Activated CD8-positive, alpha-beta T cell treated with anti-CD3 and anti-CD28 coated beads for 36 hours (primary cell): ENCODE measurements at regions not wholly inside any gene's neighbourhood (a gene's known extent, or its start where the extent isn't known, plus 50 kb on each side); places are given as distances from the start of the nearest gene placed in this dataset.
"Not testable (repeated sequence)": the region's sequence is repeated elsewhere in the genome, so short reads cannot be mapped to it uniquely, and the experiment has no call there.

Source experiments
- ATAC-seq: fragments of 200-7000 bp; cut with Tn5 transposase; one replicate; pipeline ENCODE4 v1.10.0; 2021; ENCODE audit warnings: mild to moderate bottlenecking, moderate library complexity
- CTCF ChIA-PET: fragments of 350-600 bp; sonication (Branson Sonifier 250); formaldehyde crosslinking; loops from one replicate; lab custom pipeline; 2021; ENCODE audit warnings: antibody characterized with exemption; lab: Charles Lee
- POLR2A ChIA-PET: fragments of 350-600 bp; sonication (Branson Sonifier 250); formaldehyde crosslinking; loops from one replicate; lab custom pipeline; 2021; ENCODE audit warnings: antibody characterized with exemption; lab: Charles Lee
- DNase-seq: peaks from one replicate; pipeline ENCODE4 v3.0.0-alpha.2; 2020
- H3K27ac Mint-ChIP-seq: one replicate; pipeline ENCODE4 v1.8.0; 2021; ENCODE audit warnings: mild to moderate bottlenecking, mixed read lengths
- H3K27me3 Mint-ChIP-seq: one replicate; pipeline ENCODE4 v1.8.0; 2021; ENCODE audit warnings: mixed read lengths
- H3K36me3 Mint-ChIP-seq: one replicate; pipeline ENCODE4 v1.8.0; 2021; ENCODE audit warnings: low read depth, mixed read lengths
- H3K4me1 Mint-ChIP-seq: one replicate; pipeline ENCODE4 v1.8.0; 2021; ENCODE audit warnings: low read depth, mixed read lengths
- H3K4me3 Mint-ChIP-seq: one replicate; pipeline ENCODE4 v1.8.0; 2021; ENCODE audit warnings: mild to moderate bottlenecking, moderate library complexity, mixed read lengths
- H3K9me3 Mint-ChIP-seq: one replicate; pipeline ENCODE4 v1.8.0; 2021; ENCODE audit warnings: mixed read lengths
- intact Hi-C: fragments of 100-400 bp; cut with micrococcal nuclease; formaldehyde crosslinking; loops from one replicate; pipeline ENCODE4 v1.10.0; 2022
- TF ChIP-seq, protein P1 (sequence below): fragments of 200-600 bp; IDR thresholded peaks from one replicate; pipeline ENCODE4 v1.8.0; 2022; ENCODE audit warnings: antibody characterized with exemption, mild to moderate bottlenecking

DNA sequence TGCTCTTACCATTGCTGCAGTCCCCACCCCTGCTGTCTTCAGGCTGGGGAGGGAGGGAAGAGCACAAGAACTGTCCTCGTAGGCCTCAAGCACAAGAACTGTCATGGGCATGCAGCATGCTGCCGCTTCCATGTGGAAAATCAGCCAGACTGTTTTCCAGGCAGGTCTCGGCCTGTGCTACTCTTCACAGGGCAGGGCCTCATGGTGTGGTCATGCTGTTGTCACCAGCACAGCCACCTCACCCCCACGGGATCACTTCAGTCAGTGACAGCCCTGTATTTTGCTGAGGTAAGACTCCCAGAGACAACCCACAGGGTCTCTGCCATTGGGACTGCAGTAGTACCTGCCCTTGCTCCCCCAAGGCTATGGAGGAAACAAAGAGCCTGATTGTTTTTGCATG, 205.3 kb downstream of the NAP1L3 start:
- Mint-ChIP-seq H3K9me3 (no peaks in the 10 kb centered on the region), H3K27ac (no peak overlapping the region), H3K27me3 (no peaks in the 10 kb centered on the region), H3K4me1 (no peaks in the 10 kb centered on the region), H3K4me3 (no peak overlapping the region), H3K36me3 (no peaks in the 10 kb centered on the region)
- intact Hi-C loops = no loop called here
- ChIA-PET POLR2A (no interaction called here), CTCF (no interaction called here)
- TF ChIP-seq, protein P1, sequence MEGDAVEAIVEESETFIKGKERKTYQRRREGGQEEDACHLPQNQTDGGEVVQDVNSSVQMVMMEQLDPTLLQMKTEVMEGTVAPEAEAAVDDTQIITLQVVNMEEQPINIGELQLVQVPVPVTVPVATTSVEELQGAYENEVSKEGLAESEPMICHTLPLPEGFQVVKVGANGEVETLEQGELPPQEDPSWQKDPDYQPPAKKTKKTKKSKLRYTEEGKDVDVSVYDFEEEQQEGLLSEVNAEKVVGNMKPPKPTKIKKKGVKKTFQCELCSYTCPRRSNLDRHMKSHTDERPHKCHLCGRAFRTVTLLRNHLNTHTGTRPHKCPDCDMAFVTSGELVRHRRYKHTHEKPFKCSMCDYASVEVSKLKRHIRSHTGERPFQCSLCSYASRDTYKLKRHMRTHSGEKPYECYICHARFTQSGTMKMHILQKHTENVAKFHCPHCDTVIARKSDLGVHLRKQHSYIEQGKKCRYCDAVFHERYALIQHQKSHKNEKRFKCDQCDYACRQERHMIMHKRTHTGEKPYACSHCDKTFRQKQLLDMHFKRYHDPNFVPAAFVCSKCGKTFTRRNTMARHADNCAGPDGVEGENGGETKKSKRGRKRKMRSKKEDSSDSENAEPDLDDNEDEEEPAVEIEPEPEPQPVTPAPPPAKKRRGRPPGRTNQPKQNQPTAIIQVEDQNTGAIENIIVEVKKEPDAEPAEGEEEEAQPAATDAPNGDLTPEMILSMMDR = no peak
- no peak for ATAC-seq
- DNase-seq = no peak

DNA sequence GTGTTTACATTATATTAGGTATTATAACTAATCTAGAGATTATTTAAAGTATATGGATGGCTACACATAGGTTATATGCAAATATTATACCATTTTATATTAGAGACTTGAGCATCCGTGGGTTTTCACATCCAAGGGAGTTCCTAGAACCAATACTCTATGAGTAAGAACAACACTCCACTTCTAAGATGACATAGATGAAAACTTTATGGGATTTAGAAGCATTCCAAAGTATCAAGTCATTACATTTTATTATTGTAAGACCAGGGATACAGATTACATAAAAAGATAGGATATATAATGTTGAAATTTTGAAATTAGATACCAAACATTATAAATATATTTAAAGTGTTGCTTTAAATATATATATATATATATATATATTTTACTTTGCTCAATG, 207.0 kb downstream of the NAP1L3 start:
- Mint-ChIP-seq H3K4me1 (no peaks in the 10 kb centered on the region), H3K27ac (no peak overlapping the region), H3K36me3 (no peaks in the 10 kb centered on the region), H3K4me3 (no peak overlapping the region), H3K9me3 (no peaks in the 10 kb centered on the region), H3K27me3 (no peaks in the 10 kb centered on the region)
- POLR2A ChIA-PET = no interaction called here
- DNase-seq = no peak
- intact Hi-C loops = no loop called here
- CTCF ChIA-PET = no interaction called here
- TF ChIP-seq, protein P1 = no peak
- no peak for ATAC-seq

DNA sequence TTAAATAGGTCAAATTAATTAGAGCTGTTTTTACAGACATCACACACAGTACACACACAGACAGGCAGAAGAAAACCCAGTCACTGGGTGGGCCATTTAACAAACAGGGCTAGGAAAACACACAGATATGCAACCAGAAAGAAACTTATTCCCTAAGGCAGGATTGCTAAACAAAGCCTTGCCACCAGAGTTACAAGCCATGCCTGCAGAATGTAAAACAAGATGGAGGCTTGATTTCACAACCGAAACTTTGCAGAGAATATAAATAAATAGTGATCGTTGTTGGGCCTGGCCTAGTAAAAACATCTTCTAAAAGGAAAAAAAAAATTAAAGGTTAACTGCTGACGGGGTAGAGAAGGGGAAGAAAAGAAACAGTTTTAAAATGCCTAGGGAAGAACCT, 212.3 kb downstream of the NAP1L3 start:
- Mint-ChIP-seq H3K27me3 (no peaks in the 10 kb centered on the region), H3K4me3 (no peak overlapping the region), H3K27ac (no peak overlapping the region), H3K9me3 (no peaks in the 10 kb centered on the region), H3K36me3 (no peaks in the 10 kb centered on the region), H3K4me1 (no peaks in the 10 kb centered on the region)
- DNase-seq (no peak), ATAC-seq (no peak)
- TF ChIP-seq, protein P1 = no peak
- intact Hi-C loops = no loop called here
- CTCF ChIA-PET = no interaction called here
- POLR2A ChIA-PET = no interaction called here

DNA sequence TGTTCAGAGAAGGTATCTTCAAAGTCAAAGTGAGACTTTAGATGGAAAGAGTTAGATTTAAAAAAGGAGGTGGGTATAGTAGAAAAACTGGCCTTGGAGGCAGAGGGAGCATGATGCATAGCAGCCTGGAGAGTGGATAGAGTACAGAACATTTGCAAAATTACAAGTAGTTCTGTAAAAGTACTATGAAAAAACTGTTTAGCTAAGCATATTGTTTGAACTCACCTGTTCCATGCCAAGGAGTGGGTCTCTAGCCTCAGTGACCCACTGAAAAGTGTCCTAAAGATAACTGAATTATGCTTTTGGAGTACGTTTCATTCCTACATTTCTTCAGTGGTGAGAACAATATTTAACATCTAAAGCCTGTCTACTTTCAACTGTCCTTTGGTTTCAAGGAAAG, 218.9 kb downstream of the NAP1L3 start:
- Mint-ChIP-seq H3K27ac (no peak overlapping the region), H3K4me3 (no peak overlapping the region), H3K9me3 (no peaks in the 10 kb centered on the region), H3K27me3 (no peaks in the 10 kb centered on the region), H3K36me3 (no peaks in the 10 kb centered on the region), H3K4me1 (no peaks in the 10 kb centered on the region)
- TF ChIP-seq, protein P1 = no peak
- no peak for DNase-seq
- intact Hi-C loops = no loop called here
- no peak for ATAC-seq
- CTCF ChIA-PET = no interaction called here
- POLR2A ChIA-PET = no interaction called here

DNA sequence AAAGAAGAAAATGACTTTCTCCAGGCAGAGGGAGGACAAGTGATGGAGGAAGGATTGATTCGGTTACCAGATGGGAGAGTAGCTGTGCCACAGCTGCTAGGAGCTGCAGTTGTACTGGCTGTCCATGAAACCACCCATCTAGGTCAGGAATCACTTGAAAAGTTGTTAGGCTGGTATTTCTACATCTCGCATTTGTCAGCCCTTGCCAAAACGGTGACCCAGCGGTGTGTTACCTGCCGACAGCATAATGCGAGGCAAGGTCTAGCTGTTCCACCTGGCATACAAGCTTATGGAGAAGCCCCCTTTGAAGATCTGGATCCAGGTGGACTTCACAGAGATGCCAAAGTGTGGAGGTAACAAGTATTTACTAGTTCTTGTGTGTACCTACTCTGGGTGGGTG, 238.7 kb downstream of the NAP1L3 start:
- DNase-seq, ATAC-seq, POLR2A ChIA-PET, H3K9me3 Mint-ChIP-seq, intact Hi-C loops, H3K27ac Mint-ChIP-seq, H3K36me3 Mint-ChIP-seq, H3K4me3 Mint-ChIP-seq, H3K4me1 Mint-ChIP-seq, CTCF ChIA-PET, H3K27me3 Mint-ChIP-seq: not testable (repeated sequence)

DNA sequence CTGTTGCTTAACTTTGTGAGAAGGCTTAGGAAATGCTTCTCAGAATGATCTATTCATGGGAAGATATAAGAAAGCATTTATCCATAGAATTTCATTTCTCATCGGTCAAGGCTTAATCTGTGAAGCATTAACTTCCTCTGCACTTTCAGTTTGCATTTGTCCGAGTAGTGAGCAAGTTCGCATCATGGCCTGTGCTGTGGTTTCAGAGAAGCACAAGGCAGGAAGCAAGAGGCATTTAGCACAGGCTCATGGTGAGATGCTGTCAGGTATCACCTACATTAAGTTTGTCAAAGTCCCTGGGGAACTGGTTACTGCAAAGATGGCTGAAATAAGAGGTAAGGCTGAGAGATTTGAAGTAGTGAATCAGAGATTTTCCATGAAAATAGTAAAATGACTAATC, 244.9 kb downstream of the NAP1L3 start:
- intact Hi-C loops = no loop called here
- Mint-ChIP-seq H3K4me3 (no peak overlapping the region), H3K36me3 (no peaks in the 10 kb centered on the region), H3K27ac (no peak overlapping the region), H3K27me3 (no peaks in the 10 kb centered on the region), H3K9me3 (no peaks in the 10 kb centered on the region), H3K4me1 (no peaks in the 10 kb centered on the region)
- DNase-seq (no peak), ATAC-seq (no peak)
- TF ChIP-seq, protein P1 = no peak
- CTCF ChIA-PET = no interaction called here
- POLR2A ChIA-PET = no interaction called here
